ENCODE measurements at regions not wholly inside any gene's neighbourhood (a gene's known extent, or its start where the extent isn't known, plus 50 kb on each side); places are given as distances from the start of the nearest gene placed in this dataset.

GRCh38 chr10:4765428-4765827 lies 60.6 kb upstream of the AKR1E2 start:
- no peak for TF ChIP-seq CTCF (IDR thresholded peaks at IDR 0.05; ENCODE audit: low read depth, low read length)
- no peak for DNase-seq (ENCODE audit: extremely low read depth, low read depth)

GRCh38 chr10:4763960-4764428 lies 62.0 kb upstream of the AKR1E2 start:
- peak; percentile 26 for TF ChIP-seq CTCF (IDR thresholded peaks at IDR 0.05; ENCODE audit: low read depth, low read length)
- DNase-seq (ENCODE audit: extremely low read depth, low read depth): peak; percentile 61

- no peak for TF ChIP-seq CTCF (IDR thresholded peaks at IDR 0.05; ENCODE audit: low read depth, low read length)
- no peak for DNase-seq (ENCODE audit: extremely low read depth, low read depth)
These were observed 62.5 kb upstream of the AKR1E2 start for GRCh38 chr10:4763513-4763912.

- no peak for TF ChIP-seq CTCF (IDR thresholded peaks at IDR 0.05; ENCODE audit: low read depth, low read length)
- DNase-seq (ENCODE audit: extremely low read depth, low read depth): no peak
These were observed 67.8 kb upstream of the AKR1E2 start for GRCh38 chr10:4758256-4758655.

- no peak for DNase-seq (ENCODE audit: extremely low read depth, low read depth)
- no peak for TF ChIP-seq CTCF (IDR thresholded peaks at IDR 0.05; ENCODE audit: low read depth, low read length)
These were observed 70.6 kb upstream of the AKR1E2 start for GRCh38 chr10:4755286-4755989.

- TF ChIP-seq CTCF (IDR thresholded peaks at IDR 0.05; ENCODE audit: low read depth, low read length): no peak
- no peak for DNase-seq (ENCODE audit: extremely low read depth, low read depth)
These were observed 71.9 kb upstream of the AKR1E2 start for GRCh38 chr10:4754143-4754542.

- TF ChIP-seq CTCF (IDR thresholded peaks at IDR 0.05; ENCODE audit: low read depth, low read length): no peak
These were observed 74.8 kb upstream of the AKR1E2 start for GRCh38 chr10:4751211-4751610.

More at GRCh38 chr10:4751211-4751610, 74.8 kb upstream of the AKR1E2 start:
- no peak for DNase-seq (ENCODE audit: extremely low read depth, low read depth)

Data from AG09319 (cell line).